ENCODE measurements at regions not wholly inside any gene's neighbourhood (a gene's known extent, or its start where the extent isn't known, plus 50 kb on each side); places are given as distances from the start of the nearest gene placed in this dataset.
"Not testable (repeated sequence)": the region's sequence is repeated elsewhere in the genome, so short reads cannot be mapped to it uniquely, and the experiment has no call there.

DNA sequence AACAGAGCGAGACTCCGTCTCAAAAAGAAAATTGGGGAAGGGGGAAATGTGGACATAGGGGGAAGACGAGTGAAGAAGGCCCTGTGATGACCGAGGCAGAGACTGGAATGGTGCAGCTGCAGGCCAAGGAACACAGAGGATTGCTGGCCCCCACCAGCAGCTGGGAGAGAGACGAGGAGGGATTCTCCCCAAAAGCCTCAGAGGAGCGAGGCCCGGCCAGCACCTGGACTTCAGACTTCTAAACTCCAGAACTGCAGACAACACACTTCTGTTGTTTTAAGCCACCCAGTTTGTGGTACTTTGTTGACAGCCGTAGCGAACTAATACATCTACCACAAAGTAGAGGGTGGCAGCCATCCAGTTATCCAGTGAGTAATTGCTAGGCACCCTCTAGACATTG is 124.6 kb downstream of the ATPSCKMT start:
- no peak for FAIRE-seq

DNA sequence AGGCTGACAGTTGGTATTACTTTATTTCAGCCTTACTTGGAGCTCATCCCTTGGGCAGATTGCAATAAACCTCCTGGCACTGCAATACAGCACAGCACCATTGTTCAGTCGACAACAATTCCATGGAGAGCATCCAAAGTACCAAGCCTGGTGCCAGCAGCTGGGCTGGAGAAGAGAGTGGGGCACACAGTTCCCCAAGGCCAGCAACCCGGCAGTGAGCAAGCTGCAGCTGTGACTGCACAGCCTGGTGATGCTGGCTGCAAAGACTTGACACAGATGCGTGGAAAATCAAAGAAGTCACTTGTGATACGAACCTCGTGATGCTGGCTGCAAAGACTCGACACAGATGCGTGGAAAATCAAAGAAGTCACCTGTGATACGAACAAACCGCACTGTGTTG is 125.4 kb downstream of the ATPSCKMT start:
- FAIRE-seq, result no peak

GRCh38 chr5:10123254-10123989 is 126.3 kb downstream of the ATPSCKMT start:
- FAIRE-seq, result no peak

- no peak for FAIRE-seq
These were observed 127.5 kb downstream of the ATPSCKMT start for GRCh38 chr5:10122076-10122726.

DNA sequence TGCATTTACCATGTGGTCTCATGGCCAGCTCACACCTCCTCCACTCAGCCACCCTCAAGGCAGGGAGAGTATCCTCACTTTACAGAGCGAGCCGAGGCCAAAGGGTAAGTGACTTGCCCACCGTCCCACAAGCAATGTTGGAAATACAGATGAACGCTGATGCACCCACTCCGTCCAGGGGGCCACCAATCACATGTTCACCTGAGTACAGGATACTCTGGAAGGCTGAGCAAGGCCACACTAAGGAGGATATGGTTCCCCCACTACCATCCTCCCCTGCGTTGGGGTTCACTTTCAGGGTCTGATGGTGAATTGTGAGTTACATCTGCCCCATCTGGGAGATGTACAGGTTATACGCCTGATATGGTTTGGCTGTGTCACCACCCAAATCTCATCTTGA is 128.8 kb downstream of the ATPSCKMT start:
- no peak for FAIRE-seq

DNA sequence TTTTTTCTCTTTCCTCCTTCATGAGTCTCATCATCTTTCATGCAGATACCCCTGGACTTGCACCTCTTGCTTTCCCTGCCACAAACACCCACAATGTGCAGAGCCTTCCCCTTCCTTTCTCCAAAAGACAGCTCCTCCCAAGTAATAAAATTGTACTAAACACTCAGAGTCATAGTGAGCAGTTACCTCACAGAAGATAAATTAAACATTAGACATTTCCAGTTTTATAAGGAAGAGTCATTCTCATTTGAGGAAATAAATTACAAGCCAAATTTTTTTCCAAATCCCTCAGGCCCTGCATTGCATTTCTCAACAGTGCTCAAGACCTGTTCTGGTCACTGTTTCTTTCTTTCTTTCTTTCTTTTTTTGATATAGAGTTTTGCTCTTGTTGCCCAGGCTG is 131.5 kb downstream of the ATPSCKMT start:
- FAIRE-seq, result no peak

DNA sequence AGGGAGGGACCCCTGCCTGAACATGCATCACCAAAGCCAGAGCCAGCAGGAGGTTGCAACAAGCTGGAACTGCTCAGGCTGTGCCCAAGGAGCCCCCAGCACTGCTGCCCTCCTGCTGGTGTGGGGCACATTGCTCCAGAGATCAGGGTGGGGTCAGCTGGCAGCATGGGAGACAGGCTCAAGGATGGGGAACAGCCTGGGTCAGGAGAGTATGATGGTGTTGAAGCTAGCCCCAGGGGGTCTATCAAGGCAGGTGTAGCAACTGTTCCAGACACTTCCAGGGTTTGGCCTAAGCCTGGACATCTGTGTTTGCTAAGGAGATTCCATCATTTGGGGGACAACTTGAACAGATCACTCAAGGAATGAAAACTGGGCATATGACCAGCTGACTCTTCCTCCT is 133.1 kb downstream of the ATPSCKMT start:
- no peak for FAIRE-seq

DNA sequence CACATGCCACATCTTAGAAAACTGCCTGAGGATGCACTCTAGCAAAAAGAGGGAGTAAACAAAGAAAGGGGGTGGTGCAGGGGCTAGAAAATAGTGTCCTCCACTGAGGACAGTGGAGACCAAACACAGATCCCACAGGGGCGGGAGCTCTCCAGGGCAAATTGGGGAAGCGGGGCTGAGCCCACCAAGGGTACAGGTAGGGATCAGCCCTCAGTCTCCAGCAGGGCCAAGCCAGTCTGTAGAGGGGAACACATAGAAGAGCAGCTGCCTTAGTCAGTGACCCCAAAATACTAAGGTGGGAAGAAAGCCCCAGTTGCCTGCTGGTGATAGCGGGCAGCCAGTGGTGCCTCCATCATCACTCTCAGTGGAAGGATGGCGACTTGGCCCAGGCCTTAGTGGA is 134.0 kb downstream of the ATPSCKMT start:
- FAIRE-seq, result no peak

DNA sequence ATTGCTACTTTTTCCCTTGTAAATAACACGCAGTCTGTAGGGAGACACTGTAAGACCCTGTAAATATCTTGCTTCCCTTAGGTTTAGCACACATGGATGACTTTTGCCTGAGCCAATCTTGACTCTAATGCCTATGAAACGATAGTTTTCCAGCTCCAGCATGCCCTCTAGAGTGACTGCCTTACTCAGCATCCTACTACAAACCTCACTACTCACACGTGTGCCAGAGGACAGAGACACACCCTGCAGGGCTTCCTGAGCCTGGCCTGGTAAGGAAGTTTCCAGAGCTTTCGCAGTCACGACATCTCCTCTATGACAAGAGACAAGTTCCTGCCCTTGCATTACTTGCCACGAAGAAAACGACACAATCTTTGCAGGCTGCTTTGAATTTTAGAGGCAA is 138.1 kb downstream of the ATPSCKMT start:
- FAIRE-seq, result no peak

- no peak for FAIRE-seq
These were observed 139.5 kb downstream of the ATPSCKMT start for GRCh38 chr5:10110228-10110627.

- FAIRE-seq, result no peak
These were observed 140.4 kb downstream of the ATPSCKMT start for GRCh38 chr5:10109299-10109698.

GRCh38 chr5:10106806-10107205 is 142.9 kb downstream of the ATPSCKMT start:
- FAIRE-seq, result no peak

GRCh38 chr5:10106285-10106684 is 143.4 kb downstream of the ATPSCKMT start:
- no peak for FAIRE-seq

DNA sequence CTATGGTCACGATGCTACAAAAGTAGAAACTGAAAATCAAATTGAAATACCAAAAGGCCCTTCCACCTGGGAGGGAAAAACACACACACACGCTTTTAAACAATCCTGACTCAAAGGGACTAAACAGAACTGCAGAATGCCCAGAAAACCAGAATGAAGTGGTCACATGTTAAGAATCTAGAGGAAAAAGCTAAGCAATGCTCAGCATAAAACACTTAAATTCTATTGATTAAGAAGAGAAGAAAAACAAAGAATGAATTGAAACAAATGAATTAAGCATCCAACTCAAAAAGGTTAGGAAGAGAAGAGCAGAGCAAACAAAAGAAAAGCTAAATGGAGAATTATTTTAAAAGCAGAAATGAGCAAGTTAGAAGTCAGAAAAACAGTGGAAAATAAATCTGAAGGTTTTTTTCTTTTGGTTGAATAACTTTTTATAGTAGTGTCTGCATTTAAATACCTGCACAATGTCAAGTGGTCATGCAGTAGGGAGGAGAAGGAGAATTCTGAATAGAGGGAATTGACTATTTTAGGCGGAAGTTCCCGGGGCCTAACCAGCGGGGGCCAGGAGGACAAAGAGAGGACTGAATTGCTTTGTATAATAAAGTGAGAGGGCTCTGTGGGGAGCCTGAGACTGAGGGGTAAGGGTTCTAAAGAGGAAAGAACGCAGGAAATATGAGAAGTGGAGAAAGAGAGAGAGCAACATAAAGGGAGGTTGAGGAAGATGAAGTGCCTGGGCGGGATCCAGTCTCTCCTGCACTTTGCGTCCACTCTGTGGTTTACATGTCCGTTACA is 146.8 kb downstream of the ATPSCKMT start:
- no peak for FAIRE-seq

DNA sequence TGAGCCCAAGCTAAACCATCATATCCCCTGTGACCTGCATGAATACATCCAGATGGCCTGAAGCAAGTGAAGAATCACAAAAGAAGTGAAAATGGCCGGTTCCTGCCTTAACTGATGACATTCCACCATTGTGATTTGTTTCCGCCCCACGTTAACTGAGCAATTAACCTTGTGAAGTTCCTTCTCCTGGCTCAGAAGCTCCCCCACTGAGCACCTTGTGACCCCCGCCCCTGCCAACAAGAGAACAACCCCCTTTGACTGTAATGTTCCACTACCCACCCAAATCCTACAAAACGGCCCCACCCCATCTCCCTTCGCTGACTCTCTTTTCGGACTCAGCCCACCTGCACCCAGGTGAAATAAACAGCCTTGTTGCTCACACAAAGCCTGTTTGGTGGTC is 147.5 kb downstream of the ATPSCKMT start:
- FAIRE-seq, result not testable (repeated sequence)

DNA sequence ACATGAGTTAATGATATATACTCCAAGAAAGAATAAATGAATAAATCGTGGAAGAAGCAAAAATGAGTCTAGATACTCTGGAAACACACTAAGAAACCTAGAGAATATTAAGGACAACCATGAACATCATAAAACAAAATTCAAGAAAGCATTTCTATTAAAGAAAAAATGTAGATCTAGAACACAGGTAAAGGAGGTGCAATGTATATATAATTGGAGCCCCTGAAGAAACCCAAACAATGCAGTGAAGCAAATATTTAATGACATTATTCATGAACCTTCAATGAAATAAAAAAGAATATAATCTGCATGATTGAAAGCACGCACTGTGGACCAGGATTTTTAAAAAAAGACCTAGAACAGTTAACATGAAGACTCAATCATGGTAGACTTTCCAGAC is 150.1 kb downstream of the ATPSCKMT start:
- FAIRE-seq, result no peak

DNA sequence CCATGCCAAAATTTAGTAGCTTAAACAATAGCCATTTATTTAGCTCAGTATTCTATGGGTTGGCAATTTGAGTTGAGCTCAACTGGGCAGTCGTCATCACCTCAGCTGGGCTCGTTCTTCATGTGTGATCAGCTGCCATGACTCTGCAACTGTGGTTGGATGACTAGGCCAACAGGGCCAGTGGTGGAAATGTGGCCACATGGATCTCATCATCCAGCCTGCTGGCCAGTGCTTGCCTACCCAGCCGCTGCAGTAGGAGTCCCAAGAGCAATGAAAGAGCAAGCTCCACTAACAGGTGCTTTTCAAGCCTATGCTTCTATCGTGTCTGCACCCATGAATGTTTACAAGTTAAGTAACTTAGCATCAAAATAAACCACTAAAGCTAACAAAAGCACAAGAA is 158.0 kb downstream of the ATPSCKMT start:
- no peak for FAIRE-seq

- no peak for FAIRE-seq
These were observed 159.6 kb downstream of the ATPSCKMT start for GRCh38 chr5:10090074-10090473.

DNA sequence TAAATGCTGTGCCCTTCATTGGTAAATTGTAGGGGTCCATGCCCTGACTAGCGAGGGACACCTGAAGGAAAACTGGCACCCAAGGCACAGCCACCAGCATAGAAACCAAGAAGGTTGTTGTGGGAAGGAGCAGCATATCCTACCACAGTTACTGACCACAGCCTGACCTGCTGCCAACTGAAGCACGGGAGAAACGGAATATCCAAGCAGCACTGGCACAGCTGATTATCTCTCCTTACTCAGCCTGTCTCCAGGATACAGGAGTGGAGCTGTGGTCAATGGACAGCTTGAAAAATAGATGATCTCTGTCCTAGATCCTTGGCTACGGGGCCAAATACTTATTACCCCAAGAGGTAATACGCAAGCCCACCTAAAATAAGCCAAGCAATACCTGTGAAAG is 164.5 kb downstream of the ATPSCKMT start:
- FAIRE-seq, result no peak

DNA sequence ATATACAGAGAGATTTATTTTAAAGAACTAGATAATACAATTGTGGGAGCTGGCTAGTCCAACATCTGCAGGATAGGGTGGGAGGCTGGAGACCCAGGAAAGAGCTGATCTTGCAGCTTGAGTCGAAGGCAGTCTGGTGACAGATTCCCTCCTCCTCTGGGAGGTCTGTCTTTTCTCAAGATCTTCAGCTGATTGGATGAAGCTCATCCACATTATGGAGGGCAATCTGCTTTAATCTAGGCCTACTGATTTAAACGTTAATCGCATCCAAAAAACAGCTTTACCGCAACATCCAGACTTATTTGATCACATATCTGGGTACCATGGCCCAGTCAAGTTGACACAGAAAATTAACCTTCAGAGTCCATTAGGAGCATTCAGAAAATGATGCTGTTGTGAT is 168.1 kb downstream of the ATPSCKMT start:
- no peak for FAIRE-seq

DNA sequence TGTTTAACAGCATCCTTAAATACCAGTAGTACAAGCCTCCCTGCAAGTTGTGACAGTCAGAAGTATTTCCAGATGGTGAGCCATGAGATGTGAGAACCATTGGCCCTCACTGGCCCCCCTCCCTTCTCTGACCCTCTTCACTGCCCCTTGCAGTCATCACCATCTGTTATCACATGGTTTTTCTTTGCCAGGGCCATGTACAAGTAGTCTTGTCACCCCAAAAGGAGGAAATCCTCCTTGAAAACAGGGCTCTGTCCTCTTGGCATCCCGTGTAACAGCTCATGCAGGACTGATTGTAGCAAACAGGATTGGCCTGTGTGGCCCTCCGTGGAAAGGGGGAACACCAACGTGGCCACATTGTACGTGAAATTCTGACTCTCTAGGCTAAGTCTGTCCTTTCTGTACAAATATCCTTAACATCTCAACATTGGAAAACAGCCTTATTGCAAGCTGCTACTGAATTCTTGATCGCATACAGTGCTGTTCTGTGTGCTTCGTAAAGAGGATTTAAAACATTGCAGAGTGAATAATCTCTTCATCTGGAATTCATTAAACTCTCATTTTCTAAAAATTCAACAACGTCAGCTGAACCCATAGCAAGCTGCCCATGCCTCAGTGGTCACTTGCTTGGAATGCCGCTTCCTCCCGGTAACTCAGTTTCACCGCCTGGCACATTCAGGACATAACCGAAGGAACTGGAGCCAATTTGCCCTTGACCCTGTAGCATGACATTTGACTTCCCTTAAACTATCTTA is 171.7 kb downstream of the ATPSCKMT start:
- no peak for FAIRE-seq

DNA sequence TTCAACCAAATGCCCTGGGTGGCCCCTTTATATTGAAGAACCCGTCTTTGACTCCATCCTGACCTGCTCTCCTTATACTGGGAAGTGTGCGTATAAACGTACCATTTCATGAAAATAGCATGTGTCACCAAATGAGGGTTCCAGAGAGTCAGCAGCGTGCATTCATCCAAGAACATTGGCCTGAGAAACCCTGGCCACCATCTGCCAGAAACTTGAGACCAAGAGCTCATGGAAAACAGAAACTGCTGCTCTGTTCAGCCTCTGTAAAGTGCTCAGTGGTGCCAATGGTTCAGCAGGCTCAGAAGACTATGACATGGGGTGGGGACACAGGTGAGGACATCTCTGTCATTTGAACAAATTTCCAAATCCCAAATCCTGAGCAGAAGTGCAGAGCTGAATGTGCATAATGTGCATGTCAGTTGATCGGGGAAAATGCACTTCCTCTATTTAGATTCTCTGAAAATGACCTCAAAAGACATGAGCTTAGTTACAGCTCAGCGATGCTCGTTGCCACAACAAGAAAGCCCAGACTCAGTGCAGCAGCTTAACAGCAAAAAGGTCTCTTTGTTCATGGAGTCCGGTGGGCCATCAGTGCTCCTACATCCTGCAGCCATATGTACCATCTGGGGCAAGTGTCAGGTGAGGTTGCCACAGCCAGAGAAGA is 176.1 kb downstream of the ATPSCKMT start:
- FAIRE-seq, result no peak
